ELF-1 (cell line): ENCODE measurements at regions not wholly inside any gene's neighbourhood (a gene's known extent, or its start where the extent isn't known, plus 50 kb on each side); places are given as distances from the start of the nearest gene placed in this dataset.
"Not testable (repeated sequence)": the region's sequence is repeated elsewhere in the genome, so short reads cannot be mapped to it uniquely, and the experiment has no call there.

Experiments used
- DNase-seq: peaks from one replicate; pipeline ENCODE4 v3.0.0-alpha.2; 2016; ENCODE audit warnings: low read depth, low spot score

DNA sequence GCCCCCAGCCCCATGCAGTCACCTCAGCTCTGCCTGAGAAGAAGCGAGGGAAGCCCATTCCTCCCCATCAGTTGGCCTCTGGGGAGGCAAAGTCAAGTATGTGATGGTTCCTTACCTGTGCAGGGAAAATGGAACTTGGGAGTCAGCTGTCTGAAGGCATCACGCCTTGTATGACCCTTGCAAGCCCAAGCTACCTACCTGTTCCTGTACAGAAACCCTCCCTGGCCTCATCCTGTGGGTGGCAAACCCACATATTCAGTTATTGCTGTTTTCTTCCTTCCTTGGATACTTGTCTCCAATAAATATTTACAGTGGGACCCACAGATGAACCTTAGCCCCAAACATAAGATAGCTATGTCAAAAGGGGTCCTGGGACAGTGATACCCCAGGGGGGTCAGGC is 92.2 kb upstream of the MLN start:
- DNase-seq: no peak

DNA sequence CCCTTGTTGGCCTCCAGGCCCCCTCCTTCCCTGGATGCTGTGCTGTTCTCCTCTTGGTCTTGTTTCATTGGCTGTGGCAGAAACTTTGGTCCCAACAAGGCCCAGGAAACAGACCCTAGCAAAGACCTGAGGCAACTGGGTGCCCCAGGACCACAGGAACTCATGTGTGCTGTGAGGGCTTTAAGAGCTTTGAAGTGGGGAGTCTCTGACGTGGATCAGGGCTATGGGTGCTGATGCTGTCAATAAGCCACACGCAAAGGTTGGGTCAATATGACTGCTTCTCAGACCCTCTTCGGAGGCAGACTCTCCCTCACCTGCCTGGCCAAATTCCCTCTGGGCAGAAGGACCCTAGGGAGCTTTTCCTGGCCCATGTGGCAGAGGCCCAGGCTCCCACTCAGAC is 91.5 kb upstream of the MLN start:
- DNase-seq: no peak

DNA sequence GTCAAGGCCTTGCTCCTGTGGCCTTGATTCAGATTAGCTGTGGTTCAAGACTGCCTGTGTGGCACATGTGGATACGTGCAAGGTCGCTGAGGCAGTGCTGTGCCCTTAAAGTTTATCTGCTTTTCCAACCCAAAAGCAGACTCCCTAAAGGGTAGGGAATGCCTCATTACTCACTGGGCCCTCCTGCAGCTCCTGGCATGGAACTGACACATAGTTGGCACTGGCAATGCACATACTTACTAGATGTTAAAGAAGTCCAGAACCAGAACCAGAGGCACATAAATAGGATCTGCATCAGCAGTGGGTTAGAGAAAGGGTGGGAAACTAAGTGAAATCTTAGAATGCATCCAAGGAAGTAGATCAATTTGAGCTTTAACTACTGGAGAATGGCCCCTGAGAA is 90.6 kb upstream of the MLN start:
- no peak for DNase-seq

DNA sequence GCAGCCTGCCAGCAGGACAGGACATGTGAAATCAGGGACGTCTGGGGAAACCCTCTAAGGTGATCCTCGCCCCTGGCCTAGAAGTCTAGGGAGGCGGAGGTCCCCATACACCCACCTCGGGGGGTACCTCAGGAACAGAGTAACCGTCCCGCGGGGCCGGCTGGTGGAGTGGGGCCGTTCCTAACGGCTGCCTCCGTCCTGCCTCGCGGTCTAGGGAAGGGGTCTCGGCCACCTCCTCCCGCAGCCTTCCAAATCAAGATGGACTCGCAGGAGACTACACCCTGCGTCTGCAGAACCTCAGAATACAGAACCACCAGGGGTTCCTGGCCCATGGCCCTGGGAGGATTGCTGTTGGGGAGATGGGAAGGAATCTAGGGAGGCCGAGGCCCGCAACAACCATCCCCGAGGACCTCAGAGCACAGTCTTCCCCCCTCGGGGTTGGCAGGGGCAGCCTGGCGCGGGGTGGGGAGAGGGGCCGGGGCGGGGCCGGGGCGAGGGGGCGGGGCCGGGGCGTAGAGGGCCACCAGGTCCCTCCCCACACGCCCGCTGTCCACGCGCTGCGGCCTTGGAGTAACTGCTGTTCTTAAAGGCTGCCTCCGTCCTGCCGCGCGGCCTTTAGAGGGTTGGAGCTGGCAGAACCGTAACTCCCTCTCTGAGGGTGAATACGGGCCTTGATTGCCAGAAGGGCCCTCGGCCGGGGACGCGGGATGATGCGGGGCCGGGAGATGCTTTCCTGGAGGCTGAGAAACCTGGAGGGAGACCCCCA is 89.0 kb upstream of the MLN start:
- no peak for DNase-seq

DNA sequence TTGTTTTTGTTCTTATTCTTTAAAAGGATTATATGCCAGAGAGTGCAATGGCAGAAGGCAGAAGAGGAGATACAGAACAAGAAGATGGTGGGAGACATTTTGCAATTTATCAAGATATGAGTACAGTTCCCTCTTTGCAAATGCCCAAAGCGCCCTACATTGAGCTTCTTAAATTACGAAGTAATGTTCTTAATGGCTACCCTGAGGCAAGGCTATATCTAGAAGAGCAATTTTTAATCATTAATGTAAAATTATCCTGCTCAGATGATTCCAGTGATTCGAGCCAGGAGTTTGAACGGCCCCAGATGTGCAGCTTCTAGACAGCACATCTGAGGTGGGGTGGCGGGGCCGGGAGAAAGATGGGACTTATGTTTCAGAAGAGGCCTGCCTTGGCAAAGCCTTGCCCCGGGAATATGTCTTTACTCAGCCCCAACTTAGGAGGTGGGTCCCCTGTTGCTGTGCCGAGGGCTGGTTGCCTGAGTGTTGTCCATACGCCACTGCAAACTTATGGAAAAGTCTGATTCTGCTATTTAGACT is 84.9 kb upstream of the MLN start:
- no peak for DNase-seq

DNA sequence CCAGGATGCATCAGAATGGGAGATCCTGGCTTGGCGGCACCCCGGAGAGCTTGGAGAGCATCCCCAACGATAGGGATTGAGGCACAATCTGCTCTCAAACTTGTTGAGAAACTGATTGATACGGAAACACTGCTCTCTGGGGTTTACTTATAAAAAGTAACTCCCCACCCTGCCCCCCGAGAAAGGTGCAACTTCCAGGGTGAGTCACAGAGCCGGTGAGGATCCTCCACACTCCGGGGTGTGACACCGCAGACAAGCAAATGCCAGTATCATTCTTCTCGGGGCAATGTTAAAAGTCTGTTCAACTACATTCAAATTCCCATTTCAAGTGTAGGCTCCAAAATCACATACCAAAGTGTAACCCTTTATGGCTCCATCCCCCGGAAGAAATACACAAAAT is 84.4 kb upstream of the MLN start:
- DNase-seq: no peak

DNA sequence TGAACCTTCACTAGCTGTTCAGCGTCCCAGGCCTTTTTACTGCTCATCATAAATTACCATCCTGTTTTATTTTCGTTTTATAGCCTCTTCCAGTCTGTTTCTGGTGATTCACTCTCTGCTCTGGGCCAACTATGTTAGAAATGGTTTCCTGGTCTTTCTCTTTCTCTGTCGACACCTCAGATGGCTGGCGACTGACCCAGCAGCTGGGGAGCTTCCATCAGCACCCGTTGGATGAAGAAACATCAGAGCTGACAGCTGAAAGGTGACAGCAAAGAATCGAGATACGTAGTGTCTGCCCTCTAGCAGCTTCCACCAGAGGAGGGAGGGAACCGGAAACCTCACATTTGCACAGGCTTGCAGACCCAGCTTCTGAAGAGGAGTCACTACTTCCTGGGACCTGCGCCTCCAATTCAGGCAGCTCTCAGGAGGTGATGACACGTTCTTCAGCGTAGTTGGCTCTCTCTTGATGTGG is 82.9 kb upstream of the MLN start:
- DNase-seq: peak; percentile 61

DNA sequence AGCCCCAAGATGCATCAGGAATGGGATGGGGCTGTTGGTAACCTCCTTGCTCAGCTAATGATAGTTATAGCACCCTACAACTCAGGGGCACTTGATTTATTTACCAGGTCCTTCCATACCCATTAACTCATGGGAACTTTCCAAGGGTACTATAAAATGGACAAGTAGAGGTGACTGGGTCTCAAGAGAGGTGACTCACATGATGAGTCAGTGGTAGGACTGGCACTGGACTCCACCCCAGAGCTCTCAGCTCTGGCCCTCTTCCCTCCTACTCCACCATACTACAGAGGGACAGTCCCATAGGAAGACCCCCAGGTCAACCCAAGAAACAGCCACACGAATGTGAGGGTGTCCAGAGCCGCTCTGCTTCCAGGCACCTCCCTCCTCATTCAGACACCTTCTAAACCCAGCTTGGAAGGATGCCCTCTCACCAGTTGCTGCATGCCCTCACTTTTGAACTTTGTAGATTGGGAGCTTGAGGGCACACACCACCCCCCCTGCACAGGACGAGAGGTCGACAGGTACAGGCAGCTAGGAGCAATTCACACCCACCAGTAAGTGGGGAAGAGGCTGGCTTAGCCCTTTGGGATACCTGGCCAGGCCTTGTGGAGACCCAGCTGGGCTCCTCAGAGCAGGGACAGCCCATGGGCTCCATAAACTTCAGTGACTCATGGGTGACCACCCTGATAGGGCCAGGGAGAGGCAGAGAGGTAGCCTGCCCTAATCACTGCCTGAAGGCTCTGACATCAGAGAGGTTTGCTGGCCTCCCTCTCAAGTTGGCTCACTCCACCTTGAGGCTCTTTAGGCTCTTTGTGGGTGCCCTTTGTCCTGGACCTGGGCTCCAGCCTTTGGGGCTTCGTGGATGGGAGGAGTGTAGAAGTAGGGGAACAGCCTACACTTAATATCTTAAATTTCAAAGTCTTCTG is 81.6 kb upstream of the MLN start:
- DNase-seq: no peak

DNA sequence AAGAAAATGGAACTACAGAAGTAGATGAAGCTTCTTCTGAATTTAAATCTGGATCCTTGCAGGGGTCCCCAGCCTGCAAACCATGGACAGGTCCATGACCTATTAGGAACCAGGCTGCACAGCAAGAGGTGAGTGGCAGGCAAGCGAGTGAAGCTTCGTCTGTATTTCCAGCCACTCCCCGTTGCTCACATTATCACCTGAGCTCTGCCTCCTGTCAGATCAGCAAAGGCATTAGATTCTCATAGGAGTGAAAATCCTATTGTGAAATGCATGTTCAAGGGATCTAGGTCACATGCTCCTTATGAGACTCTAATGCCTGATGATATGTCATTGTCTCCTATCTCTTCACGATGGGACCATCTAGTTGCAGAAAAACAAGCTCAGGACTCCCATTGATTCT is 79.8 kb upstream of the MLN start:
- not testable (repeated sequence) for DNase-seq

DNA sequence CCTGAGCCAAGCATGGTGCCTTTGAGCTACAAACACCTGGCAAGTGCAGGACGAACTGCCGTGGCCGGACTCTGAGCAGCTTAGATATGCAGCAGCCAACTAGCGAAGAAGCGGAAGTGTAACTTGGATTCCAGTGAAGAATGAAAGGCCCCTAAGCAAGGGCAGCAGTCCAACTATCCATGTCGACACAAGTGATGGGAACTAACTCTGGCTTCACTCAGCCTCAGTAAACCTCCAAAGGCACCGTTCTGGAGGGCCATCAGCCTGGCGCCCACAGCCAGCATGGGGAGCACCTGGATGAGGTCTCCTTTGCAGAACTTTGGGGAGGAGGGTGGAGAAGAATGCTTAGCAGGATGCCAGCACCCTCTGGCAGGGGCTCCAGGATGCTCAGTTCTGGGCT is 78.4 kb upstream of the MLN start:
- DNase-seq: no peak

DNA sequence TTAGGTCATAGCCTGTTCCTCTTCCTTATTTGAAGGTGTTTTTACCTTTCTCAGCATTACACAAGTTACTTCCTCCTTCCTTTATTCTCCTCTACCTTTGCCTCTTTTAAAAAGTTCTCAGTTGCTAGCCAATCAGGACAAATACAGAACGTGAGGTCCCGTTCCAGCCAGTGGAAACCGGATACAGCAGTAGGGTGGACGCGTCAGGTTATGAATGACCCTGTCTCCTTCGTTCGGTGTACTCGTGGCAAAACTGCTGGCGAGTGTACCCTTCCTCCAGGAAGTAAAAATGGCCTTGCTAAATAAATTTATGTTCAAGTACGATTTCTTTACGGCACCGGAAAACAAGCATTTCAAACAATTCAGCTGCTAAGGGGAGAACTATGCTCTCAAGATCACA is 77.0 kb upstream of the MLN start:
- no peak for DNase-seq

DNA sequence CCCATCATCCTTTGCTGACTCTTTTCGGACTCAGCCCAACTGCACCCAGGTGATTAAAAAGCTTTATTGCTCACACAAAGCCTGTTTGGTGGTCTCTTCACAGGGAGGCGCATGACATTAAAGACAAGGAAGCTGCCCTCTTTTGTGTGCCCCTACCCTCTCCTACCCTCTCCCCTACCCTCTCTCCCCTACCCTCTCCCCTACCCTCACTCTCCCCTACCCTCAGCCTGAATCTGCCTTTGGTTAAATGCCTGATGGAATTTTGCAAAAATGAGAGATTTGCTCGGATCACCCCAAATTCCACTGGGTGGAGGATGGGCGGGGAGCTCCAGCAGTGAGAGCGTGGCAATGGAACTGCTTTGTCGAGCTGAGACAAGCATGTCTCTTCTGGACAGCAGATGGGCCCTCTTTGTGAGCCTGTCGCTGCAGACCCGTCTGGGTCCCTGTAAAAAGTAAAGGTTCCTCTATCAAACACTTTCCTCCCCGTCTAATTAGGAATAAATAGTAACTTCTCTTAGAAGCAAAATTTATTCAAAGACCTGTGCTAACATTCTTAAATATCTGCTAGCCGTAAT is 76.4 kb upstream of the MLN start:
- DNase-seq: no peak

DNA sequence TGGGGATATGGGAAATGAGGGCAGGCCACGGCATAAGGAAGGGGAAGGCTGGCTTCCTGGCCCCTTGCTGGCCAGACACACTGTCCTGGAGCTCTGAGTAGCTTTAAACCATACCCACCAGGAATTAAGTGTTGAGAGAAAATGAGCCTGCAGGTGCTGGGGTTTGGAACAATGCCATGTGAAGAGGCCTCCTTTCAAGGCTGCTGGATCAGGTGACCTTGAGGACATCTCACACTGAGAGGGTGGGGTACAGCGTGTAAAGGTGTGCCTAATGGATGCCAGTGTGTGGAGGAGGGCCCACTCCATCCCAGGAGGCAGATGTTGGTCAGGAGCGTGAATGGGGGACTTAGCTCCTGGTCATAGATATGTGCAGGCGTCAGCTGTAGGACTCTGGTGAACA is 74.8 kb upstream of the MLN start:
- DNase-seq: no peak

DNA sequence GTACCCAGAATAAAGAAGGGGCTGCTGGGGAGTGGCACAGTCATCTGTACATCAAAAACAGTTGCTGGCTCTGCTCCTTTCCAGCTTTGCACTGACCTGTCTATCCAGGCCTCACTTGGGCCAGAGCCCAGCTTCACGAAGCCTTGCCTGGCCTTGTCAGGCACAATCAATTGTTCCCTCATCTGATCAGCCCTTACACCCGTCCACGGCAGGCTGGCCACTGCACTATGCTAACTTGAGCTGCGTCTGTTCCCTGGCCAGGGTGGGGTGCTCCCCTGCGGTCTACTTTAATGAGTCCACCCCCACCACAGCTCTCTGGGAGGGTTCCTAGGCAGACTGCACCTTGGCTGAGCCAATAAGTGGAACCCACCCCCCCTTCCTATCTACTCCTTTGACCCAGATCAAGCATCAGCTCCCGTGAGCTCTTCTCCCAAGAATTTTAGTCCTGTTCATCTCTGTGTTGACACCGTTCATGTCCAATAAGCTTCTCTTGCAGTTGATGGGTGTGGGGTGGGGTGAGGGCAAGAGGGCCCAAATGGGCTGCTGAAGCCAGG is 74.3 kb upstream of the MLN start:
- DNase-seq: no peak

DNA sequence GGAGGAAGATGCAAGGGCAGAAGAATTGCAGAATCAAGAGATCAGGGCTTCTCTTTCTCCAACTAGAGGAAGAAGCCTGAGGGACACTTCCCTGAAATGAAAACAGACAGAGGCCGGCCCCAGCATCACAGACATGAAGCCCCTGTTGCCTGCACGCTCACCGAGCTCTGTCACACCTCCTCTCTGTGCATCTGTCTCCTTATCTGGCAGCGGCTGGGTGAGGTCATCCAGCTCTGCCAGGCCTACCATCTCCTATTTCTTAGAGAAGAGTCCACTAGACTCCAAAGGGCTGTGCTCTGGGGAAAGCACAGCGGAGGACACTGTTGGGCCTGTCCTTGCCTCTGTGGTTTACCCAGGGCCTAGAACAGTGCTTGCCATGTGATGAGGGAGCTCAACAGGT is 71.9 kb upstream of the MLN start:
- DNase-seq: peak; percentile 44

DNA sequence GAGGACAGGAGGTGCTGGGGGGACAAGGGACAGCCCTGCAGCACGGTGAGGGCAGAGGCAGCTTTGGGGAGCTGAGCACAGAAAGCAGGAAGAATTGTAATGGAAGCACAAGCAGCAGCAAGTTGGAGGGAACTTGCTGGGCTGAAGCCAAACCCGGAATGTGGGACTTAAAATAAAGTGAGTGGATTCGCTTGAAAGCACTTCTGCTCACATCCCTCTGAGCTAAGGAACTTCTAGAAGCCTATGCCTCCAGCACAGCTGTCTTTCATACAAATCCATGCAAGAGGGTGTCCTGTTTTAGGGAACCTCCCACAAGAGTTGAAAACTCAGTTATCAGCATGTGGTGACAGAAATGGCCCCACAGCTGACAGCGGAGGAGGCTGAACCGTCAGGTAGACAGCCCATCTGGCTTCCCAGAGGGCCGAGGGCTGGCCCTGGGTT is 71.4 kb upstream of the MLN start:
- no peak for DNase-seq

DNA sequence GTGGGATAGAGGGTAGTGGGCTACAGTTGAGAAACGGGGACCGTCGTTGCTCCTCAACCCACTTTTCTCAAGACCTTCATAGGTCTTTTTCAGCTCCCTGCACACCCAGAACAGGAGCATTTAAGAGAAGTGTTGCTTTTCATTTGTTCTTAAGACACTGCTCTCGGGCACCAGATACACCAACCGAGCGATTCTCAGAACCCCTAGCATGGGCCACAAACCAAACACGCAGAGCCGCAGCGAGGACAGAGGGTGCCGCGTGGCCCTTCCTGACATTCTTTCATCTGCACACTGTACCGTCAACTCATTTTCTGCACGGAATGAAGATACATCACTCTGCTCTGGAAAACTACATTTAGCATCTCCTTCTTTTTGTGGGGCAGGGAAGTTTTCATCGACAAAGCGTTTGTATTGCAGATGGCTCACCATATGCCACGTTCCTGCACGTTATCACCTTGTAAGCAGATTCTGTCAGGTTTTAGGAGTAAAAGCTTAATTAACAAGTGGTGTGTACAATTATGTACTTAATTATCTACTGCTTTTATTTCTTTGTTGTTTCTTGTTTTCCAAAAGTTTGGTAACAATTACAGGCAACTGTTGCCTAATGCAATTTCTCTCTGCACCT is 70.4 kb upstream of the MLN start:
- DNase-seq: no peak

DNA sequence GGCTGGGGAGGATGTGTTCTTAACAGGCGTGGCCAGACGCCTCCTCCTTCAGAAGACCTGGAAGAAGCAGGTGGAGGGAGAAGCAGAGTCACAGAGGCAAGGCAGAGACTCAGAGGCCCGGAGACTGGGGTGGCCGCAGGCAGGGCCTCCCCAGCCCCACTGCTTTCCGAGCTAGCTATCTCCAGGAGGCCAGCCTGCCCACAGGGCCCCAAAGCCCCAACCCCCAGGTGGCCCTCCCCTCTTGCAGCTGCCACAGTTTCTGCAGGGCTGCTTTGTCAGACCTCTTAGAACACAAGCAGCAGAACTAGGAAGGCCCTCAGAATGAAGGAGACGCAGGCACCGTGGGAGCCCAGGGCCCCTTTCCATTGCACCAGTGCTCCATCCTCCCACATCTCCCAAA is 69.0 kb upstream of the MLN start:
- no peak for DNase-seq

DNA sequence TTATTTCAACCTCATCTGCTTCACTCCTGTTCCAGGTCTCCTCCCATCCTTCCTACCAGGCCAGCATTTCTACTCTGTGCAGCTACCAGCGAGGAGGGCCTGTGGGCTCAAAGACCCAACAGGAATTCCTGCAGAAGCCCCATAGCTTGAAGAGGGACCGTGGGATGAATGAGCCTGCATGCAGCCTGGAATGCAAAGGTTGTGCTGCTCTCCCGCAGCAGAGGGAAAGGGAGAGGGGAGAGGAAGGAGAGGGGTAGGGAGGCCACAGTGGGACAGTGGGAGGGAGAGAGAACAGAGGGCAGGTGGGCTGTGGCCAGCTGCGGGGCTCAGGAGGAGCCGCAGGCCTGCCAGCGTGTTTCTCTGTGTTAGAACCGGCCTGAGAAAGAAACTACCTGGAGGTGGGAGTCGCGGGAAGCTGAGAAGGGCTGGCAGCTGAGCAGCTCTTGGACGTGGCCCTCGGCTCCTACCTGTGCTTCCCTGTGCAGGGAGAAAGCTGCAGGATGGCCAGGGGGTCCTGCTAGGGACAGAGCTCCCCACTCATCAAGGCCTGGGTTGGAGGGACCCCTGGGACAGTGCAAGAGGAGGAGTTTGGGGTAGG is 66.1 kb upstream of the MLN start:
- peak; percentile 55 for DNase-seq

DNA sequence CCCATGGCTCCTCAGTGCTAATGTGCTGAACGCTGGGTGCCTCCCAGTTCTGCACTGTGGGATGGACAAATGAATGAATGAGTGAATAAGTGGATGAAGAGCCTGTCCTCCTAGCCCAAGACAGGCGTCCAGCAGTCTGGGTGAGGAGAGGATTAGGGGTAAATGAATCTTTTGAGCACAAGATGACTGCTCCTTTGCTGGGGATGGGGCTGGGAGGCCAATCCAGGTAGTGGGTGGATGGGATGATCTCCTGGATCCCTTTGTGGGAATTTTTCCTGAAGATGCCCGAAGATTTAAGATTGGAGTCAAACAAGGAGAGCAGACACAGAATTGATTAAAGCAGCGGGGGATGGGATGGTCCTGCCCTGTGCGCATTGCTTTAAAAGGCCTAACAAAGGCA is 65.3 kb upstream of the MLN start:
- no peak for DNase-seq

DNA sequence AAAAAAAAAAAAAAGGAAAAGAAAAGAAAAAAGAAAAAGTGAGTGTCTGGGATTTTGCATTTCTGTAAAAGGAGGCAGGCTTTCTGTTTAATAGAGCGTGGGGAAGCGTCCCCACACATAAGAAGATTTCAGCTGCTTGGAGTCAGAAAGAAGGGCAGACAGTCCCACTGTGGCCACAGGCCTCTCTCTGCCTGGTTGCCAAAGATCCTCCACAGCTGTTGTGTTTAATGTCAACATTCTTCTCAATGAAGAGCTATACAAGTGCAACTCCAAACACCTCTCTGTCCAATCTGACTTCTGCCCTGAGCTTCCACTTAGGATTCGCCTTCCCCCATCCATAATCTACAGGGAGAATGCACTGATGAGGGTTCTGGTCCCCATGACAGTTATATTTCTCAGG is 64.3 kb upstream of the MLN start:
- no peak for DNase-seq
